Fibroblast of lung (primary cell): ENCODE measurements at regions not wholly inside any gene's neighbourhood (a gene's known extent, or its start where the extent isn't known, plus 50 kb on each side); places are given as distances from the start of the nearest gene placed in this dataset.

Experiments used
- CTCF ChIP-seq, 2 donors: IDR thresholded peaks in 1 of 2; conservative IDR thresholded peaks in 1 of 2; 1 replicate in 1 of 2; 2 replicates in 1 of 2; pipeline ENCODE4 v1.5.1; 2011 to 2012; ENCODE audit warnings: low read length in 2 of 2, control low read depth in 1 of 2, inconsistent platforms in 1 of 2, low read depth in 1 of 2, mild to moderate bottlenecking in 1 of 2
- EZH2 ChIP-seq: IDR thresholded peaks from 2 replicates; pipeline ENCODE4 v1.5.1; 2012; ENCODE audit warnings: low read length, control low read depth, mild to moderate bottlenecking; ENCODE audit errors: missing control alignments

GRCh38 chr5:135239453-135240282 is 159.4 kb downstream of the MACROH2A1 start:
- no peak for TF ChIP-seq CTCF (conservative IDR thresholded peaks at IDR 0.05 in 1 of 2, IDR thresholded peaks at IDR 0.05 in 1 of 2; ENCODE audit: low read depth in 1 of 2, low read length in 2 of 2)
- TF ChIP-seq EZH2: no peak
